ENCODE measurements at regions not wholly inside any gene's neighbourhood (a gene's known extent, or its start where the extent isn't known, plus 50 kb on each side); places are given as distances from the start of the nearest gene placed in this dataset.

DNA sequence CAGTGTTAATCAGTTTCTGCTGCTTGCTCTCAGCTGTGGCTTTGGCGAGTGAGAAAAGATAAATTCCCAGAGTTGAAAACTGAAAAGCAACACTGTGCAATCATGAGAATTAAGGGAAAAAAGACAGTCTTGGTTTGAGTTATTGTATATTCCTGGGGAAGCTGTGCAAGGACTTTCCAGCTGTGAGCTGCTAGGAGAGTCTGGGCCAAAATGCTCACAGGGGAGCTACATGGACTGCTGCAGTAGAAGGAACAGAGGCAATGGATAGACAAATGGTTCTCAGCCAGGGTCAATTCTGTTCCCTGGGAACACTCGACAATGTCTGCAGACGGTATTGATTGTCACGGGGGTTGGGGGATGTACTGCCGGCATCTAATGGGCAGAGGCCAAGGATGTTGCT lies 102.0 kb upstream of the ADAMTS18 start:
- Histone ChIP-seq H3K27ac (no peak overlapping the region), H3K4me3 (no peak overlapping the region)
- DNase-seq (ENCODE audit: low spot score), result no peak
- TF ChIP-seq, protein P1, sequence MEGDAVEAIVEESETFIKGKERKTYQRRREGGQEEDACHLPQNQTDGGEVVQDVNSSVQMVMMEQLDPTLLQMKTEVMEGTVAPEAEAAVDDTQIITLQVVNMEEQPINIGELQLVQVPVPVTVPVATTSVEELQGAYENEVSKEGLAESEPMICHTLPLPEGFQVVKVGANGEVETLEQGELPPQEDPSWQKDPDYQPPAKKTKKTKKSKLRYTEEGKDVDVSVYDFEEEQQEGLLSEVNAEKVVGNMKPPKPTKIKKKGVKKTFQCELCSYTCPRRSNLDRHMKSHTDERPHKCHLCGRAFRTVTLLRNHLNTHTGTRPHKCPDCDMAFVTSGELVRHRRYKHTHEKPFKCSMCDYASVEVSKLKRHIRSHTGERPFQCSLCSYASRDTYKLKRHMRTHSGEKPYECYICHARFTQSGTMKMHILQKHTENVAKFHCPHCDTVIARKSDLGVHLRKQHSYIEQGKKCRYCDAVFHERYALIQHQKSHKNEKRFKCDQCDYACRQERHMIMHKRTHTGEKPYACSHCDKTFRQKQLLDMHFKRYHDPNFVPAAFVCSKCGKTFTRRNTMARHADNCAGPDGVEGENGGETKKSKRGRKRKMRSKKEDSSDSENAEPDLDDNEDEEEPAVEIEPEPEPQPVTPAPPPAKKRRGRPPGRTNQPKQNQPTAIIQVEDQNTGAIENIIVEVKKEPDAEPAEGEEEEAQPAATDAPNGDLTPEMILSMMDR (IDR thresholded peaks at IDR 0.05), result no peak

- TF ChIP-seq, protein P1 (IDR thresholded peaks at IDR 0.05), result no peak
- Histone ChIP-seq H3K4me3 (no peak overlapping the region), H3K27ac (no peak overlapping the region)
- DNase-seq (ENCODE audit: low spot score), result no peak
These were observed 104.7 kb upstream of the ADAMTS18 start for GRCh38 chr16:77539421-77540034.

DNA sequence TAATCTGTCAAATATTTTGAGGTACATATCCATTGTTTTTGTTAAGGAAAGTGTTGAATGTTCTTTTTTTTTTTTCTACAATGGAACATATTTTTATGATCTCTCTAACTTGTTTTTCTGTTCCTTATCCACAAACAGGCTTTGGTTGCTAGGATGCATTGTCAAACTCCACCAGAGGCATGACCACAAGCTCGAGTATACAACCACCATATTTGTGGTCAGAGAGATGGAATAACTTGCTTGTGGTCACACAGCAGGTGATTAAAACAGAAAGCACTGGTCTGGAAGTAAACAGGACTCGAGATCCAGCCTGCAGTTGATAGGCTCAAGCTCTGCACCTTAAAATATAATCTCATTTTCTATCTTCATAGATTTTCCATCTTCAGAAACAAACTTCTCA lies 105.8 kb upstream of the ADAMTS18 start:
- no peak overlapping the region for H3K4me3 ChIP-seq
- TF ChIP-seq, protein P1 (IDR thresholded peaks at IDR 0.05), result no peak
- DNase-seq (ENCODE audit: low spot score), result no peak
- H3K27ac ChIP-seq, result no peak overlapping the region

DNA sequence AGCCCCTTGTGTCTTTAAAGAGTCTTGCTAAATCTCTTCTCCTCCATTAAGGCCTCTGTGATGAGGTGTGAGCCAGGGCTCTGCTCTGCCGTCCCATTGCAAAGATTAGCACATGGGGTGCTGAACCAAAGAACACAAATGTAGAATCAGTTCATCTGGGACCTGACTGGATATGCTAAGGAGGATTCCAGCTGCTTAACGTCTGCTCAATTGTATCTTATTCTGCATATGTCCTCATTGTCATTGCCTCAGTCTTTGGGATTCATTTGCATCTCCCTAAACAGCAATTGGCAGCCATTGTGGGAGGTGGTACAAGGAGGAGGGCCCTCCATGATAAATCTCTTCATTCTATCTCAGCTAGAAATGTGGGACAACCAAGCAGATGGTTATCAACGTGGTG lies 106.3 kb upstream of the ADAMTS18 start:
- DNase-seq (ENCODE audit: low spot score), result no peak
- no peak overlapping the region for H3K27ac ChIP-seq
- TF ChIP-seq, protein P1 (IDR thresholded peaks at IDR 0.05), result no peak
- H3K4me3 ChIP-seq, result no peak overlapping the region

DNA sequence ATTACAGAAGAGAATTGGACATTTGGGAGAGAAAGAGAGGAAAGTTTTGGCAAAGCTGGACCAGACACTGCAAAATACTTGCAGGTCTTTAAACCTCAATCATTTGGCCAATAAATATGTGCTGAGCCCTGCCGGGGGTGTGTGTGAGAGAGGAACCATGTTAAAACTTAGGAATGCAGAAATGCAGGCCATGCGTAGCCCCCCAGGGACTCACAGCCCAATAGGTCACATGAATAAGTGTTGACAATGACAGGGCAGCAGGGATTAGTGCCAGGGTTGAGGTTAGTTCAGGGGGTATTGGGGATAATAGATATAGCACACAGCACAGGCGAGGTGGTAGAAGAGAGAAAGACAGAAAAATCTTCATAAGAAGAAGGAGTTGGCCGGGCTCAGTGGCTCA lies 113.3 kb upstream of the ADAMTS18 start:
- TF ChIP-seq, protein P1 (IDR thresholded peaks at IDR 0.05), result no peak
- Histone ChIP-seq H3K4me3 (no peak overlapping the region), H3K27ac (no peak overlapping the region)
- no peak for DNase-seq (ENCODE audit: low spot score)

- no peak overlapping the region for H3K27ac ChIP-seq
- DNase-seq (ENCODE audit: low spot score), result no peak
- TF ChIP-seq, protein P1 (IDR thresholded peaks at IDR 0.05), result no peak
- no peak overlapping the region for H3K4me3 ChIP-seq
These were observed 113.9 kb upstream of the ADAMTS18 start for GRCh38 chr16:77548766-77549165.

DNA sequence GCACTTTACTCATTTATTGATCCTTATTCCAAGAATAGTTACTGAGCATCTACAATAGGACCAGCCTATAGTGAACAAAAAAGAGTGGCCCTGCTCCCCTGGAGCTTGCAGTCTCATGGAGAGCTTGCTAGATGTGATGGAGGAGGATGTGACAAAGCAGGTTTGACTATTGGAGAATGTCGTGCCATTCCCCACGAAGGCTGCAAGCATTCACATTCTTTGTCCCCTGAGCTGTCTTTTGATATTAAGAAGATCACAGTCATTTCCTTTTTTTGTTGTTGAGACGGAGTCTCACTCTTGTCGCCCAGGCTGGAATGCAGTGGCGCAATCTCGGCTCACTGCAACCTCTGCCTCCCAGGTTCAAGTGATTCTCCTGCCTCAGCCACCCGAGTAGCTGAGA lies 115.0 kb upstream of the ADAMTS18 start:
- TF ChIP-seq, protein P1 (IDR thresholded peaks at IDR 0.05), result no peak
- no peak for DNase-seq (ENCODE audit: low spot score)
- no peak overlapping the region for H3K27ac ChIP-seq

More for the DNA sequence above, 115.0 kb upstream of the ADAMTS18 start:
- no peak overlapping the region for H3K4me3 ChIP-seq
